Adrenal gland (tissue), 5 donors: ENCODE measurements at regions not wholly inside any gene's neighbourhood (a gene's known extent, or its start where the extent isn't known, plus 50 kb on each side); places are given as distances from the start of the nearest gene placed in this dataset.

Experiments used
- POLR2A ChIP-seq, 2 donors: fragments of 450-650 bp; IDR thresholded peaks; one replicate each; pipeline ENCODE4 v1.6.1; 2017; ENCODE audit warnings: antibody characterized with exemption in 2 of 2, mild to moderate bottlenecking in 2 of 2, moderate library complexity in 1 of 2
- TF ChIP-seq, protein P1 (sequence below), 6 experiments: fragments of 450-650 bp in 4 of 6; fragments of 200-600 bp in 2 of 6; sonication (generic) in 1 of 6; IDR thresholded peaks; 1 replicate in 5 of 6; 2 replicates in 1 of 6; pipeline versions ENCODE4 v1.5.1 to v1.8.0; 2016 to 2021; ENCODE audit warnings: antibody characterized with exemption in 6 of 6, mild to moderate bottlenecking in 2 of 6, moderate library complexity in 1 of 6
- donor health status: DM: no; HTN: no; CAD: no.

DNA sequence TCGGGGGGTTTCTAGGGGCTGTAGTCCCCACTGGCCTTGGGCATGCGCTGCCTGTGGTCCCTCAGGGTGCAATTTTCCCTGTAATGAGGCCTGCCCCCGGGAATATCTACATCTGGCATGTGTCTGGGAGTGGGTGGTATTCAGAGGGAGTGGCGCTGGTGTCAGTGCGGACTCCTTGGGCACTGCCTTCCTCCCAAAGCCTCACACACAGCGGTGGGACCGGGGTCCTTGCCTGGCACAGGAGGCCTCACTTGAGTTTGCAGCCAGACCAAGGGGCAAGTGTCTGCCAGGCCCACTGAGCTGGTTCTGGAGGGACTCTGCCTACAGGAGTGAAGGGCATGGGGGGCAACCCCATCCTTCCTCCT lies 53.5 kb upstream of the PCSK6 start:
- TF ChIP-seq, protein P1, sequence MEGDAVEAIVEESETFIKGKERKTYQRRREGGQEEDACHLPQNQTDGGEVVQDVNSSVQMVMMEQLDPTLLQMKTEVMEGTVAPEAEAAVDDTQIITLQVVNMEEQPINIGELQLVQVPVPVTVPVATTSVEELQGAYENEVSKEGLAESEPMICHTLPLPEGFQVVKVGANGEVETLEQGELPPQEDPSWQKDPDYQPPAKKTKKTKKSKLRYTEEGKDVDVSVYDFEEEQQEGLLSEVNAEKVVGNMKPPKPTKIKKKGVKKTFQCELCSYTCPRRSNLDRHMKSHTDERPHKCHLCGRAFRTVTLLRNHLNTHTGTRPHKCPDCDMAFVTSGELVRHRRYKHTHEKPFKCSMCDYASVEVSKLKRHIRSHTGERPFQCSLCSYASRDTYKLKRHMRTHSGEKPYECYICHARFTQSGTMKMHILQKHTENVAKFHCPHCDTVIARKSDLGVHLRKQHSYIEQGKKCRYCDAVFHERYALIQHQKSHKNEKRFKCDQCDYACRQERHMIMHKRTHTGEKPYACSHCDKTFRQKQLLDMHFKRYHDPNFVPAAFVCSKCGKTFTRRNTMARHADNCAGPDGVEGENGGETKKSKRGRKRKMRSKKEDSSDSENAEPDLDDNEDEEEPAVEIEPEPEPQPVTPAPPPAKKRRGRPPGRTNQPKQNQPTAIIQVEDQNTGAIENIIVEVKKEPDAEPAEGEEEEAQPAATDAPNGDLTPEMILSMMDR (IDR thresholded peaks at IDR 0.05) = no peak
- TF ChIP-seq POLR2A (IDR thresholded peaks at IDR 0.05) = no peak
